Astrocyte of the hippocampus (primary cell): ENCODE measurements at regions not wholly inside any gene's neighbourhood (a gene's known extent, or its start where the extent isn't known, plus 50 kb on each side); places are given as distances from the start of the nearest gene placed in this dataset.
A peak's percentile ranks its signal among the peaks of the same experiment; 100 is the strongest.

Experiments
- DNase-seq: peaks from one replicate; pipeline ENCODE4 v3.0.0; 2011; ENCODE audit warnings: low read depth, low spot score

DNA sequence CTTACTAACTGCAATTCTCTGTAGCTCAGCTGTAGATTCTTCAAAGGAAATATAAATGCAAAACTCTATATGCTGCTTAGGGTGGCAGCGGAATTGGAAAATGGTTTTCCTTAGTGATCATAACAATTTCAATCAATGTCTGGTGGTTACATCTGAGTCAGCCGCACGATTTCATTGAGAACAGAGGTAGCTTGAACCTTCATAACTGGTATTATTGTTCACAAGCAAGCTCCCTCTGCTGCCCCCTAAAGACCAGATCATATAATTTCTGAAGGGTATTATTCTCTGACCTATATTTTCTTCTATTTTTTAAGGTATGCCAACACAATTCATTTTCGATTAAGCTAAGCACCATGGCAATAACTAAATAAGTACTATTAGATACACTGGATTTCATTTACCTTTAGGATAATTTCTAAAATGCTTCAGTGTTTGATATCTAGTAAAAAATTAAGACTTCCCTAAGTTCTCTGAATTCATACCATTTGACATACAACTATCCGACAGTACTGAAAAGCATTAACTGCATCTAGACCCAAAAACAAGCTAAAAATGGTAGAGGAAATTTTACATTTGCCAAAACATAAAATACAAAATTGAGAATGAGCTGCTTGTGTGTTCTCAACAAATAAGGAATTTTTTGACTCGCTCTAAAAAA lies 181.1 kb upstream of the SPEF2 start:
- peak; percentile 45 for DNase-seq

DNA sequence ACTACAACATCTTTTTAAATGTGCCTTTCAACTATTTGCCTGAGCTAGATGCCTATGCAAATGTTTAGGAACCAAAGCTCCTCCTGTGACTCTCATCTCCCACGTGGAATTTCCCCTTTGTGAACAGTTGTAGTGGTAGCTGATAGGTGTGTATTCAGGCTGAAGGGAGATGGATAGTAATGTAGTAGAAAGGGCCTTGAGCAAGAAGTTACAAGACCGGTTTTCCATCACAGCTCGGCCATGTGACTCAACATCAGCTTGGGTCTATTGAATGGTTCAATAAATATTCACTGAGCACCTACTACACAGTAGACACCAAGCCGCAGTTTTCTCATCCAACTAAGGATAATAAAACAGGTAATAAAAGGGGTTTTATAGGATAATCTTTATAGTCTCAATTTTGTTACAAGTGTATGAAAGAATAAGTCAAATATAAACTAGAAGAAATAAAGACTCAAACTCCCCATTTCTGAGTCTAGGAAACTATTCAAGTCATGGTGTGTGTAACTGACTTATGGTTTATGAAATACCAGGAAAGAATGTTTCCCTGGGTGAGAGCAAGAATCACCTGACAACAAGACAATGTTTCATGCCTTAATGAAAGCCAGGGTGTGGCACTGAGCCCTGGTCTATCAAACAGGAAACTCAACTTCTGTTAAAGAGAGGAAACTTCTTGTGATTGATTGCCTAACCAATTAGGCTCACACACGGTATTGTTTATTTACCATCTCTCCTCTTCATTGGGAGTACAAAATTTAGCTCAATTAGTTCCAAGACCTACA lies 187.1 kb upstream of the SPEF2 start:
- no peak for DNase-seq

DNA sequence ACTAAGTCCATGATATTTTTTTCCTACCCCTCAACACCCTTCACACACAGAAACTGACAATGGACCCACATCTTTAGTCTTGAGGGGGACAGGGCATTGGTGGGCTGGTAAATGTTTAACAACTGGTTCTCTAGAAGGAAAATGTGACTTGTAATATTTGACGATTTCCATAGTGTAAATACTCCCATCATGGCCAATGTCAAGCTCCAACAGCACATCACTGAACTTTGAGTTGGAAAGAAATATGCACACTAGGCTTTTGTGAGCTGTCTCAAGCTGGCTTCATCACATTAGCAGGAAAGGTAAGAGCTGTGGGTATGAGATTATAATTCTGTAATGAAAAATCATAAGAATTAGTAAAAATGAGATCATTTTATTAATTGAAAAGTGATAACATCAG lies 189.9 kb upstream of the PRLR start:
- no peak for DNase-seq

DNA sequence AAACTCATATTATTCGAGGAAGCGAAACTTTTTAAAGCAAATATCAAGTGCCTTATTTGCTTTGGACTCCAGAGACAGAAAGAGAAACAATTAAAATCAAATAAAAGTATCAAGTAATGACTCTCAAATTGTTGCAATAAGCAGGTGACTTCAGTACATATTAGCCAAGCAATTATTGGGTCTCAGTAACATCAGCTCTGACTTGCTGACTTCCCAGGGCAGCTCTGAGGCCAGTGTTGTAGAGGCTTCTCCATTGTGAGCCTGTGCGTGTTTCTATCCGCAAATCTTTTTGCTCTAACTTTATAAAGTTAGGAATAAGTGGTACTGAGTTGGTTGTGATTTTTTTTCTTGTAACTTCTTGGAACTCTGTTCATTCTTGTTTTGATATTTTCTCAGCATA lies 186.8 kb upstream of the PRLR start:
- no peak for DNase-seq

DNA sequence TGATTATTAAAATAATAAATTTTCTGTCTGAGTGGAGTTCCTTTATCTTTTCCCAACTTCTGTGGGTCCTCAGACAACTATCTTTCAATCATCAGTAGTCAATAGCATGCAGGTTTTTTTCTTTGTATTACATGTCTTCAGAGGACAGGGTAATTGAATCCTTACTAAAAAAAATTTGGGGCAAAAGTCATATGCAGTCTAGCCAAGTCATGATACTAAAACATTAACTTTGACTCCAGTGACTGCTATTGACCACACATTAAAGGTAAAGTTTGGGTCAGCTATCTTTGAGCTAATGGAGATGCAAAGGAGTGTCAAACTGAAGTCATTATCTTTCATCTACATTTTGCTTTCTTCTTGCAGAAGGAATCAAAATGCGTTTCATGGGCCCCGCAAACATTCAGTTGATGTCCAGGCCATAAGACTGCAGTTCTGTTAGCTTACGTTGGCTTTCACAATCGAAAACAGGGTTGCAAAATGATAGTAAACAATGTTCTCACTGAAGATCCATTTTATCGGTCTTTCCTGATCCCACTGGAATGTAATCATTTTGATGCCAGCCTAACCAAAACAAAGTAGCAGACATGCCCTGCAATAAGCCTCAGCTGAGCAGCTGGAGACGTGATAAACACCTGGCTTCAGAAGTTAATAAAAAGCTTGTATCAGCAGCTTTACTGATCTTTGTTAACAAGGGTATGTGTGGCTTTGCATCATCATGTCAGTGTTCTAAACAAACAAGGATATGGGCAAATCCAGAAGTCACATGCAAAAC lies 186.1 kb upstream of the PRLR start:
- DNase-seq, result no peak

DNA sequence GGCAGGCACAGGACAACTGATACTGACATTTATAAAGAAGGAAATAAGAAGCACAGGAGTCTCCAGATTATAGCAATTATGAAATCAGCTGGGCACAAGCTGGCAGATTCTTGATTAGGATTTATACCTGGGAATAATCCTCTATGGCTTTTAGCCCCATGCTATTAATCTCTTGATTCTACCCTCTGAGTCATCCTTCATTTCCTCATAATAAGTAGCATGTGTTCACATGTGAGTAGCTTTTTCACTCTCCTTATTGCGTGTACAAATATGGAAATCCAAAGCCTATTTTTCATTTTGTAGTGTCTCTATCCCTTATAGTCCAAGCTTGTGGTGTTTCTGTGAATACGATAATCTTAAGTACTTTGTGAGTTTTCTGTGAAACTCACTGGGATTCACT lies 185.0 kb upstream of the PRLR start:
- no peak for DNase-seq

DNA sequence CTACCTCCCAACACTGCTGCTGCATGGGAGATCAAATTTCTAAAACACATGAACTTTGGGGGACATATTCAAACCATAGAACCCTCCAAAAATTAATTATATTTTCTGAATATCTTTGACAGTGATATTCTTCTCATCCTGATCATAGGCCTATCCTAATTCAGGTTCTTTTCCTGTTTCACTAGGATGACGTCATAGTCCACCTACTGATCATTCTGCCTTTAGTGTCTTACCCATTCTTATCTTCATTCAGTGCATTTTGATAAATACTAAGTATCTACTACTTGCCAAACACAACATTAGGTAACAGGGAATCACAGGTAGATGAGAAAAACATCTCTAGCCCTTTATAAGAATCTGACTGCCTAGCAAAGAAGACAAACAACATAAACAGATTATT lies 179.1 kb upstream of the PRLR start:
- no peak for DNase-seq

DNA sequence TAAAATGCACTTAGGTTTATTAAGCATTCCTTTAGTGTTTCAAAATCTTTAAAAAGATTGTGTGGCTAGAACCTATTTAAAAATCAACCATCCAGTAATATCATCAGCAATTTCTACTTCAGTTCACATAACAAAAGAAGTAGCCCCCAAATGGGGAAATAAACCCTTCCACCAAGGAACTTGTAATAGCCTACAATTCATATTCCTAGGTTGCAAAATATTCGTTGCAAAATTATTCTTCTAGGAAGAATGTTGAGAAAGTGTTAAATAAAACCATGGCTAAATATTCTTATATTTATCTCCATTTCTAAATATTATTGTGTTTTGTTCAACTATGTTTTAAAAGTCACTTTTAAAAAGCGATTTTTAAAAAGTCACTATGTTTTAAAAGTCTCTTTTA lies 177.9 kb upstream of the PRLR start:
- no peak for DNase-seq

DNA sequence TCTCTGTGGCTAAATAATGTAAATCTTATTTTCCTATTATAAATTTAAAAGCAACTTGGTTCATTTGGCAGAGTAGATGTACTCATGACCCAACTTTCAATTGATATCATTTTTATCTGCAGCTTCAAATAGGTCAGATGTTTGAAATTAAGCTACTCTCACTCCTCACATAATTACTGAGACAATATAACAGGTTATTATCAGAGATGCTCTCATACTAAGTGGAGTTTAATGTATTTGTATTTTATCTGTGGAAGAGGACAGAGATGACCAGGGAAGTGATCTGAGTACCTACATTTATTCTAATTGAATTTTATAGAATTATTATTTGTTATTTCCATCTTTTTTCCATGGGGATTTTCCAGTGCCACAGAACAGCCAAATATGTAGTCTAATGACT lies 177.4 kb upstream of the PRLR start:
- DNase-seq, result no peak

DNA sequence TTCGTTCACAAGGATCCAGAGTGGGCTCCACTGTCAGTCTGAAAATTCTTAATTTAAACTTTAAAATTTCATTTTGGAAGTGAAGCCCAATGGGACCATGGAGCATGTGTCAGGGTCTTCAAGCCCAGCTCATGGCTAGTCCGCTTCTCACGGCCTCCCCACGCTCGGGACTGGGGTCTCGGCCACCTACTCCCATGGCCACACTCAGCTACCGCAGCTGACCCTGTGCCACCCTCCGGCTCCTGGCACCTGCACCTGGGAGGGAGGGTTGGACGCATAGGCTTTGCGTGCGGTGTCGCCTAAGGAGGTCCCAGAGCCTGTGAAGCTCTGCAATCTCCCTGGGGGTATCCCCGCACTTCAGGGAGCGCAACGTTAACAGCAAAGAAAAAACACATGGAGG lies 175.7 kb upstream of the PRLR start:
- no peak for DNase-seq

DNA sequence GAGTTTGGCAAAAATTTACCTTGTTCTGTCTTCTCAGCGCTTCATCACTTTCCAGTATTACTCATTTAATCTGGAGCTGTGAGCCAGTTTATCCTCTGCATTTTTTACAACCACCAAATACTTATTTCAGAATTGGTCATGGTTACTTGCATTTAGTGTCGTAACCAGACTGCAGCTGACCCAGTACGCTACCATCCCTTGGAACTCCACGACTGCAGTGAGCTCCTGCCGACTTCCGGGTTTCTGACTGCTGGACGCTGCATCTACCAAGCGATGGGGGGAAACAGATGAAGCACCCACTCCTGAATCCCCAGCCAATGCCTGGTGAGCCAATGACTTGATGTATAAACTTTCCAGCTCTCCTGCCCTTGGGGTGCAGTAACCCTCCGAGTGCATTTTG lies 174.4 kb upstream of the PRLR start:
- no peak for DNase-seq

DNA sequence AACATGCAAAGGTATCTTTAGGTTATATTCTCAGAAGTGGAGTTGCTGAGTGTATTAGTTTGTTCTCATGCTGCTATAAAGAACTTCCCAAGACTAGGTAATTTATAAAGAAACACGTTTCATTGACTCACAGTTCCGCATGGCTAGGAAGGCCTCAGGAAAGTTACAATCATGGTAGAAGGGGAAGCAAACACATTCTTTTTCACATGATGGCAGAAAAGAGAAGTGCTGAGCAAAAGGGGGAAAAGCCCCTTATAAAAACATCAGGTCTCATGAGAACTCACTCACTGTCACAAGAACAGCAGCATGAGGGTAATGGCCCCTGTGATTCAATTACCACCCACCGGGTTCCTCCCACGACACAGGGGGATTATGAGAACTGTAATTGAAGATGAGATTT lies 163.6 kb upstream of the PRLR start:
- DNase-seq, result no peak

DNA sequence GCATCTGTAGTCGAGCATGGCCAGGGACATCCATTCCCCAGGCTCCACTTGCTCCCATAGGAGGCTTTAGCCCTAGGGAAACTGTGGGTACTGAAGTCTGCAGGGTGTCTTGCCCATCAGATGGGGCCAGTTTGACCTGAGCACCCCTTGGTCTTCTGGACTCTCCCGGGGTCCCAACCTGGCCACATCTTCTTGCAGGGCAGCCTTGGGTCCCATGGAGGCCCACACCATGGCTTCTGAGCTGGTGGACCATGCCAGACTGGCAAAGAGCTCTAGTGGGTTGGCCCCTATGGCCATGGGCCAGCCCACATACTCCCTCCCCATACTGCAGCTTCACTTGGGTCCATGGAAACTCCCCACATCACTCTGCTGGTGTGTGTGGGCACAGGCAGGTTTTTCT lies 154.4 kb upstream of the PRLR start:
- DNase-seq, result no peak

DNA sequence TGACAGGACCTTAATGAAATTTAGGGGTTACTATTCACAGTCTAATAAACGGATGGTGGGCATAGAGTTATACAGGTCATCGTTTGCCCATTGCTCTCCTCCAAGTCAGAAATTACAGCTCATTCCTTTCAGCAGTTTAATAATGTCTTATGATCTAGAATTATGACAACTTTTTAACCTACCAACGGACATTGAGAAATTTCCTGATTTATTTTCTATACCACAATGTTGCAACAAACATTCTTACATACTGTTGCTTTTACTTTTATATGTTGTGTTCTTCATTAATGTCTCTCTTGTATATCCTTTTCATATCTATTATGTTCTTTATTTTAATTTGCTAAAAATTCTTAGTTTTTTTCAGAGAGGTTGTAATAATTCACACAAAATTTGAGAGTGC lies 152.8 kb upstream of the PRLR start:
- DNase-seq, result no peak

DNA sequence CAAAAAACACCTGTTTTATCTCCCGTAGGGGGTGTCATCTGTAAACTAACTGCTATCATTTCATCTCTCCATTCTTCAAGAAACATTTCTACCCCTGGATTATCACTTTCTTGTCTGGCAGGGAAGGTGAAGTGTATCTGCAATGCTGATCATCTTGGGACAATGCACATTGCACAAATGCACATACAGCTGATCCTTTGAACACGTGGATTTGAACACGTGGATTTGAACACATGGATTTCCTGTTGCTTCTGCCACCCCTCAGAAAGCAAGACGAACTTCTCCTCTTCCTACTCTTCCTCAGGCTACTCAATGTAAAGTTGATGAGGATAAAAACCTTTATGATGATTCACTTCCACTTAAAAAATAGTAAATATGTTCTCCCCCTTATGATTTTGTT lies 147.4 kb upstream of the PRLR start:
- no peak for DNase-seq

DNA sequence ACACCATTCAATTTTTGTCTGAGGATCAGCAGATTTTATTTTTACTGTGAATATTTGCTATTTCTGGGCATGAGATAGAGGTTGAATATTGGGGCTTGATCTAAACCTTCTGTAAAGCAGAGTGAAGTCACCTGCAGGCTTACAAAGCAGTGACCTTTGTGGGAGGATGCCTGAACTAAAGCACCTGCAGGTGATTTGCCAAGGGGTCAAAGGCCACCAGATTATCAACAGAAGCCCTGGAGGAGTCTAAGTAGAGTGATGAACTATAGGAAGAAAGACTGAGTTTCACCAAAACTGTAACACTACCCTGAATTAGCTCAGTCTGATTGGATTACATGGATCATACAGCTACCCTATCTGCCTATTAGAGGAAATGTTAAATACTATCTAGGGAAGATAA lies 144.3 kb upstream of the PRLR start:
- DNase-seq, result no peak

DNA sequence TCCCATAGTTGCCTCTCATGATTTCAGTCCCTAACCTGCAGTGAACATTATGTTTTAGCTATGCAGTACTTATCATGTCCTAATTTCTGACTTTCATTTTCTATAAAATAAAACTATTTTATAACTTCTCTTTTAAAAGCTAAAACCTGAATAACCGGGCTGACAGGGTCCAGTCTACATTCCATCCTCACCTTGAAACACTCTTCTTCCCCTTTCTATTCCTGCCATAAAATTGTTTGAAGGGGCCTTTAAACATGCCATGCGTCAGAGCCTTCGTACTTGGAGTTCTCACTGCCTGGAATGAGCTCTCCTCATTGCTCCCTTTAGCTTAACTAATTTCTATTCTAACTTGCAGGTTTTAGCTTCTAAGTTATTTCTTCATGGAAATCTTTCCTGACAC lies 143.0 kb upstream of the PRLR start:
- no peak for DNase-seq

DNA sequence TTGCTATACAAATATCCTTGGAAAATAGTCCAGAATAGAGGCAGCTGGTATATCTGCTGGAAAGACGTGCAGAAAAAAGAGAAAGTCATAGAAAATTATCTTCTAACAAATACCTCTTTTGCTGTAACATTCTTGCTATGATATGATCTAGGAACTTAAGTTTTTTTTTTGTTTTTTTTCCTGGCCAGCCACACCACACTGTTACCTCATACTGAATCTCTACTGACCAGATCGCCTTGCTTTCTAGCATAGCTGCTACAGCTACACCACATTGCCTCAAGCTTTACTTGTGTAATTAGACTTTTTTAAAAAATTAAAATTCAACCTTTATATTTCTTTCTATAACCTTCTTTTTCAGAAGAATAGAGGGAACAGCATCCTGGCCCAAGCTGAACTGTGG lies 142.2 kb upstream of the PRLR start:
- no peak for DNase-seq

DNA sequence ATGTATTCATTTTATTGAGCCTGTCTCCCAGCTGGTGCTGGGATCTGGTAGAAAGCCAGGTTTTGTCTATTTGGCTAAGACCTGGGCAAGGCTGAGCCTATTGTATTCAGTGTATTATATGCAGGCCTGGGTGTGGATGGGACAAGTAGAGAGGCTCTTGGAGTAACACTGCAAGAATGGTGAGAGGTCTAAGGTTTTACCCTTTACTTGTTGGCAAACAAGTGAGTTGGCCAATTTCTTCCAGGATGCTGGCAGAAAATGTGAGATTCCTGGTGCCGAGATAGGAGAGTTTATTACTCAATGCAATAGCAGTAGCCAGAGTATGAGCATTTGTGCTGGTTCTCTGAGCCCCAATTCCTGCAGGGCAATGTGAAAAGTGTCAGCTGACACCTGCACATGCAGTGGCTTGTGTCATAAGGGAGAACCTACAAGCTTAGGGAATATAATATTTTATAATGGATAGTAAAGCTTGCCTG lies 141.7 kb upstream of the PRLR start:
- no peak for DNase-seq

DNA sequence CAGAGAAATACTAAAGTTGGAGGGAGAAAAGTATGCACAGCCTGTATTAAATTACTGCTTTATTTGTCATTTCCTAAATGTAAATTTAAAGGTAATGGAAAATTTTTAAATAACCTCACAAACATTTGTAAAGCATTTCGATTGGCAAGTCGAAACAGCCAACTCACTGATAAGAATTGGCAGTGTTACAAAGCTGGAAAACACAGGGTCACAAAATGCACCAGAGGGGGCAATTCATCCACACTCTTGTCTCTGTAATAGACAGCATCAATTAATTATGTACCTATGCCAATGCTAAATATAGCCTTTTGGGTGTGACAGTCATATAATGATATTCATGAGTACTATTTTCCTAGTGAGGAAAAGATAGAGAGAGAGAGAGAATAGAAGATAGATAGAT lies 140.6 kb upstream of the PRLR start:
- no peak for DNase-seq

DNA sequence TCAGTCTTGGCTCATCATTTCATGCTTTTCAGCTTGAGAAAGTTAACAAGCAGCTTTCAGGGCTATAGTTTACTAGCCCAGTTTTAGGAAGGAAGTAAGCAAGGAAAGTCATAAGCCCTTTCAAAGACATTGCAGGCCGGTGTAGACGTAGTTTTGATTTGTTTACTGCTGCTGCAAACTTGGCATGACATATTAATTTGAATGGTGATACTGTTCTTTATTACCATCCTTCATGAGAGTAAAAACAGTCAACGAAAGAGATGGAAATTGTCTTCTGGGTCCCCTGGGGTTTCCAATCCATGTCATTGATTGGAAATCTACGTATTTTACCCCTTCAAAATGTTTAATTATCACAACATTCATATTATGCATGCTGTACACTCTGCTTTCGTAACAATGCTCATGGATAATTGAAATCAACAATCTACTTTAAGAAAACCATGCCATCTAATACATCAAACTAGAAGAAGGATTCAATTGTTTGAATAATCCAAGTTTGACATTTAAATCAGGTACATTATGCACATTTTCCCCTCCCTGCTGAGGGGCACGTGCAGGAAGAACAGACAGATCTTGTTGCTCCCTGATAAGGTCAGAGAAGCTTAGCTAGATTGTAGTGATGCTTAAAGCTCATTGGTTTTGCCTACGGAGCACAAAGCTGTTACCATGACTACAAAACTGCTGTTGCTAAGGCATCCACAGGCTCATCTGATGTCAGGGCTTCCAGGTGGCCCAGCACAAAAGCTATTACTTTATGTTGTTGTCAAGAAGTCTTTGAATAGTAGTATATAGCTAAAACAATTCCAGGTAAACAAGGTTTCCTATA lies 139.9 kb upstream of the PRLR start:
- peak; percentile 13 for DNase-seq

DNA sequence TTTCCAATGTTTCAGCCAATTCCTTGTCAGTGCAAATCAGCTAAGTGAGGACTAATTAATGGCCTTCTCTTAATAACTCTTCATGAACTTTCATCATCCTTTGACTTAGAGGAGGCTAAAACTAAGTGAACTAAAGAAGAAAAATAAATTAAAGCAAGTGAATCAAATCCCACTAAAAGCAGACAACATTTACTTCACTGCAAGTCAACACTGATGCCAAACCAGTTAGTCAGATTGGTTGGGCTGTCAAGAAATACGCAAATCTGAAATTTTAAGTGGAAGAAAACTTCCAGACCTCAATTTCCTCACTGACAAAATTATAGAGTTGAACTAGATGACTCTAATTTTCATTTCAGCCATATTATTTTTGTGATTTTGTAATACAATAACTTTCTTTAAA lies 137.2 kb upstream of the PRLR start:
- peak; percentile 6 for DNase-seq
